GM21619 (cell line): ENCODE measurements at regions not wholly inside any gene's neighbourhood (a gene's known extent, or its start where the extent isn't known, plus 50 kb on each side); places are given as distances from the start of the nearest gene placed in this dataset.
"Not testable (repeated sequence)": the region's sequence is repeated elsewhere in the genome, so short reads cannot be mapped to it uniquely, and the experiment has no call there.

ENCODE experiments used
- ATAC-seq: cut with Tn5 transposase; IDR thresholded peaks from one replicate; pipeline ENCODE4 v1.9.1; 2021; ENCODE audit not compliant: unreplicated experiment

GRCh38 chr14:71803539-71804260 is 128.5 kb upstream of the RGS6 start:
- no peak for ATAC-seq

GRCh38 chr14:71804992-71805391 is 127.2 kb upstream of the RGS6 start:
- ATAC-seq = no peak

GRCh38 chr14:71807049-71807448 is 125.2 kb upstream of the RGS6 start:
- not testable (repeated sequence) for ATAC-seq

- ATAC-seq = not testable (repeated sequence)
These were observed 121.4 kb upstream of the RGS6 start for GRCh38 chr14:71810800-71811199.

GRCh38 chr14:71812693-71813092 is 119.5 kb upstream of the RGS6 start:
- no peak for ATAC-seq

GRCh38 chr14:71815110-71815509 is 117.1 kb upstream of the RGS6 start:
- no peak for ATAC-seq

GRCh38 chr14:71824816-71825215 is 107.4 kb upstream of the RGS6 start:
- ATAC-seq = no peak

- ATAC-seq = no peak
These were observed 98.8 kb upstream of the RGS6 start for GRCh38 chr14:71833476-71833875.

GRCh38 chr14:71834284-71835204 is 97.7 kb upstream of the RGS6 start:
- no peak for ATAC-seq

- no peak for ATAC-seq
These were observed 80.0 kb upstream of the RGS6 start for GRCh38 chr14:71852181-71852580.

GRCh38 chr14:71855399-71856036 is 76.7 kb upstream of the RGS6 start:
- no peak for ATAC-seq

- no peak for ATAC-seq
These were observed 75.9 kb upstream of the RGS6 start for GRCh38 chr14:71856199-71856919.

GRCh38 chr14:71863049-71863448 is 69.2 kb upstream of the RGS6 start:
- ATAC-seq = no peak

- no peak for ATAC-seq
These were observed 68.5 kb upstream of the RGS6 start for GRCh38 chr14:71863766-71864165.
